Gastrocnemius medialis (tissue), 4 donors: ENCODE measurements at regions not wholly inside any gene's neighbourhood (a gene's known extent, or its start where the extent isn't known, plus 50 kb on each side); places are given as distances from the start of the nearest gene placed in this dataset.

Experiments
- POLR2A ChIP-seq, 2 donors: fragments of 450-650 bp; IDR thresholded peaks; one replicate each; pipeline ENCODE4 v1.6.1; 2017; ENCODE audit warnings: antibody characterized with exemption in 2 of 2, mild to moderate bottlenecking in 2 of 2, moderate library complexity in 2 of 2
- TF ChIP-seq, protein P1 (sequence below), 5 experiments: fragments of 450-650 bp in 3 of 5; fragments of 200-600 bp in 2 of 5; sonication (generic) in 2 of 5; IDR thresholded peaks in 4 of 5; conservative IDR thresholded peaks in 1 of 5; 1 replicate in 4 of 5; 2 replicates in 1 of 5; pipeline ENCODE4 v1.5.1; 2016 to 2019; ENCODE audit warnings: antibody characterized with exemption in 5 of 5, mild to moderate bottlenecking in 3 of 5, moderate library complexity in 3 of 5

DNA sequence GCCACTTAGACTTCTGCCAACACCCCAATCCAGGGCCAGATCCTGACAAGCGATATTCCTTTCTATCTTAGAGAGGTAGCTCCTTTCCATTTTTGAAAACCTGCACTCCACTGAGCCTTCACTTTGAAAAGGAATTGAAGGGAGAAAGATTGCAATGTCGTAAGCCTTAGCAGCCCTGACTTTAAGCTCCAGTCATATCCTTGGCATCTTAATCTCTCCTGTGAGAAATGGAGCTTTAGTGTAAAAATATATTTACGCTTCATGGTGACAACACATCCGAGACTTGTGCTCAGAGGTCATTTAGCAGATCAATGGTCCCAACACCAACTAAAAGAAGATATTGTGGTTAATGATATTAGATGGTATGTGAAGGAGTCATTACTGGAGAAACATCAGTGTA lies 235.8 kb upstream of the MEX3C start:
- no peak for TF ChIP-seq POLR2A (IDR thresholded peaks at IDR 0.05)
- TF ChIP-seq, protein P1, sequence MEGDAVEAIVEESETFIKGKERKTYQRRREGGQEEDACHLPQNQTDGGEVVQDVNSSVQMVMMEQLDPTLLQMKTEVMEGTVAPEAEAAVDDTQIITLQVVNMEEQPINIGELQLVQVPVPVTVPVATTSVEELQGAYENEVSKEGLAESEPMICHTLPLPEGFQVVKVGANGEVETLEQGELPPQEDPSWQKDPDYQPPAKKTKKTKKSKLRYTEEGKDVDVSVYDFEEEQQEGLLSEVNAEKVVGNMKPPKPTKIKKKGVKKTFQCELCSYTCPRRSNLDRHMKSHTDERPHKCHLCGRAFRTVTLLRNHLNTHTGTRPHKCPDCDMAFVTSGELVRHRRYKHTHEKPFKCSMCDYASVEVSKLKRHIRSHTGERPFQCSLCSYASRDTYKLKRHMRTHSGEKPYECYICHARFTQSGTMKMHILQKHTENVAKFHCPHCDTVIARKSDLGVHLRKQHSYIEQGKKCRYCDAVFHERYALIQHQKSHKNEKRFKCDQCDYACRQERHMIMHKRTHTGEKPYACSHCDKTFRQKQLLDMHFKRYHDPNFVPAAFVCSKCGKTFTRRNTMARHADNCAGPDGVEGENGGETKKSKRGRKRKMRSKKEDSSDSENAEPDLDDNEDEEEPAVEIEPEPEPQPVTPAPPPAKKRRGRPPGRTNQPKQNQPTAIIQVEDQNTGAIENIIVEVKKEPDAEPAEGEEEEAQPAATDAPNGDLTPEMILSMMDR (IDR thresholded peaks at IDR 0.05 in 4 of 5, conservative IDR thresholded peaks at IDR 0.05 in 1 of 5), result no peak
